ENCODE measurements at regions not wholly inside any gene's neighbourhood (a gene's known extent, or its start where the extent isn't known, plus 50 kb on each side); places are given as distances from the start of the nearest gene placed in this dataset.

DNA sequence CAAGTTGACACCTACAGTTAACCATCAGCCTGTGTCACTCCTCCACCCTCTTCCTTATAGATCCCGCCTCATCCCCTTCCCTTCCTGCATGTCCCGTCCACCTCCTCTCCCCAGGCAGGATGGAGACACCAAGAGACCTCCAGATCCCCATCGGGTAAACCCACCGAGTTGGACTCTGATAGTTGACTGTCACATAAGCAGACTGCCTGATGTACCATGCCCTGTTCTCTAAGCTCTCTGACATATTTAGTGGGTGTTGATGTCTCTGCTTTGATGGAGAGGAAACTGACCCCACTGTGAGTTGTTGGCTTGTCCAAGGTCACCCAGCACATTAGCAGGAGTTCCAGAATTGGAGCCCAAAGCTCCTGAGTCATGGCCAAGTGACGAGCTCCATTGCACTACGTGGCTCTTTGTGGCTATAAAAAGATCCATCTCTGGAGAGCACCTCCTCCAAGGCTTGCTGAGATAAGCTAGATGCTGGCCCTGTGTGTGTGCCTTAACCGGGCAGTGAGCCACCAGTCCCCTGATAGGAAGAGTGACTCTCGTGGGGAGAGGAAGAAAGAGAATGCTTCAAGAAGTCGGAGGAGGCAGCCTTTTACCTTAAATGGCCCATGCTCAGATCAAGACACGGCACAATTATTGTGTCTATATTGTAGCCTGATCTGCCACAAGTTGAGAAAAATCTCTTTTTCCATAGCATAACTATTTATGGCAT lies 236.0 kb upstream of the ECI2 start (continued):
- TF ChIP-seq, protein P1, sequence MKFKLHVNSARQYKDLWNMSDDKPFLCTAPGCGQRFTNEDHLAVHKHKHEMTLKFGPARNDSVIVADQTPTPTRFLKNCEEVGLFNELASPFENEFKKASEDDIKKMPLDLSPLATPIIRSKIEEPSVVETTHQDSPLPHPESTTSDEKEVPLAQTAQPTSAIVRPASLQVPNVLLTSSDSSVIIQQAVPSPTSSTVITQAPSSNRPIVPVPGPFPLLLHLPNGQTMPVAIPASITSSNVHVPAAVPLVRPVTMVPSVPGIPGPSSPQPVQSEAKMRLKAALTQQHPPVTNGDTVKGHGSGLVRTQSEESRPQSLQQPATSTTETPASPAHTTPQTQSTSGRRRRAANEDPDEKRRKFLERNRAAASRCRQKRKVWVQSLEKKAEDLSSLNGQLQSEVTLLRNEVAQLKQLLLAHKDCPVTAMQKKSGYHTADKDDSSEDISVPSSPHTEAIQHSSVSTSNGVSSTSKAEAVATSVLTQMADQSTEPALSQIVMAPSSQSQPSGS (CRISPR knock-in tag; IDR thresholded peaks at IDR 0.05), result no peak
- TF ChIP-seq FIP1L1 (IDR thresholded peaks at IDR 0.05; ENCODE audit: low read depth, low read length, poor library complexity, severe bottlenecking) (no peak), ZFX (CRISPR knock-in tag; IDR thresholded peaks at IDR 0.05) (no peak; the same call in 1 of the 2 replicates), BCL6 (CRISPR knock-in tag; IDR thresholded peaks at IDR 0.05) (peak; percentile 9; the same call in 1 of the 2 replicates), FUS (optimal IDR thresholded peaks at IDR 0.05; ENCODE audit: low read depth, low read length) (no peak), ZNF41 (CRISPR knock-in tag; conservative IDR thresholded peaks at IDR 0.05) (no peak), U2AF1 (optimal IDR thresholded peaks at IDR 0.05; ENCODE audit: low read depth, low read length) (no peak), KLF10 (CRISPR knock-in tag; IDR thresholded peaks at IDR 0.05) (no peak), KLF16 (IDR thresholded peaks at IDR 0.05) (0 out of 2 replicates have a peak, but pooled peaks have one; percentile 31), SPI1 (IDR thresholded peaks at IDR 0.05; ENCODE audit: borderline replicate concordance, low read depth, low read length) (no peak), DDX20 (tag; IDR thresholded peaks at IDR 0.05; ENCODE audit: low read depth) (no peak), CREM (IDR thresholded peaks at IDR 0.05; ENCODE audit: low read depth) (peak; percentile 88), THRAP3 (IDR thresholded peaks at IDR 0.05; ENCODE audit: borderline replicate concordance) (no peak), ZBTB2 (IDR thresholded peaks at IDR 0.05) (no peak), POLR2AphosphoS5 (IDR thresholded peaks at IDR 0.05; ENCODE audit: control insufficient read depth, insufficient read depth, low read depth, low read length) (peak; percentile 45; the same call in 1 of the 2 replicates), ETS2 (tag; IDR thresholded peaks at IDR 0.05; ENCODE audit: borderline replicate concordance, poor library complexity, severe bottlenecking) (no peak), HMG20B (CRISPR knock-in tag; IDR thresholded peaks at IDR 0.05) (no peak), XRCC4 (IDR thresholded peaks at IDR 0.05; ENCODE audit: extremely low read depth, insufficient read depth, insufficient read length) (no peak), BDP1 (IDR thresholded peaks at IDR 0.05; ENCODE audit: insufficient read depth, insufficient read length) (no peak), PHF21A (IDR thresholded peaks at IDR 0.05; ENCODE audit: borderline replicate concordance, low read depth) (no peak), FOXK2 (conservative IDR thresholded peaks at IDR 0.05 in 1 of 2, IDR thresholded peaks at IDR 0.05 in 1 of 2; ENCODE audit: low read depth in 2 of 2) (peak in 1 of 2 experiments; percentile 52; a peak in 1 of 4 replicates), TCF7 (IDR thresholded peaks at IDR 0.05; ENCODE audit: borderline replicate concordance) (no peak)
- TF ChIP-seq, protein P2, sequence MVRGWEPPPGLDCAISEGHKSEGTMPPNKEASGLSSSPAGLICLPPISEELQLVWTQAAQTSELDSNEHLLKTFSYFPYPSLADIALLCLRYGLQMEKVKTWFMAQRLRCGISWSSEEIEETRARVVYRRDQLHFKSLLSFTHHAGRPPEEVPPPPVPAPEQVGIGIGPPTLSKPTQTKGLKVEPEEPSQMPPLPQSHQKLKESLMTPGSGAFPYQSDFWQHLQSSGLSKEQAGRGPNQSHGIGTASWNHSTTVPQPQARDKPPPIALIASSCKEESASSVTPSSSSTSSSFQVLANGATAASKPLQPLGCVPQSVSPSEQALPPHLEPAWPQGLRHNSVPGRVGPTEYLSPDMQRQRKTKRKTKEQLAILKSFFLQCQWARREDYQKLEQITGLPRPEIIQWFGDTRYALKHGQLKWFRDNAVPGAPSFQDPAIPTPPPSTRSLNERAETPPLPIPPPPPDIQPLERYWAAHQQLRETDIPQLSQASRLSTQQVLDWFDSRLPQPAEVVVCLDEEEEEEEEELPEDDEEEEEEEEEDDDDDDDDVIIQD (CRISPR knock-in tag; IDR thresholded peaks at IDR 0.05), result no peak
- TF ChIP-seq, protein P3, sequence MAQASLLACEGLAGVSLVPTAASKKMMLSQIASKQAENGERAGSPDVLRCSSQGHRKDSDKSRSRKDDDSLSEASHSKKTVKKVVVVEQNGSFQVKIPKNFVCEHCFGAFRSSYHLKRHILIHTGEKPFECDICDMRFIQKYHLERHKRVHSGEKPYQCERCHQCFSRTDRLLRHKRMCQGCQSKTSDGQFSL (CRISPR knock-in tag; IDR thresholded peaks at IDR 0.05), result no peak
- TF ChIP-seq, protein P3 (tag; IDR thresholded peaks at IDR 0.05), result no peak

Measured in K562 (cell line).